ENCODE measurements at regions not wholly inside any gene's neighbourhood (a gene's known extent, or its start where the extent isn't known, plus 50 kb on each side); places are given as distances from the start of the nearest gene placed in this dataset.
A peak's percentile ranks its signal among the peaks of the same experiment; 100 is the strongest.

DNA sequence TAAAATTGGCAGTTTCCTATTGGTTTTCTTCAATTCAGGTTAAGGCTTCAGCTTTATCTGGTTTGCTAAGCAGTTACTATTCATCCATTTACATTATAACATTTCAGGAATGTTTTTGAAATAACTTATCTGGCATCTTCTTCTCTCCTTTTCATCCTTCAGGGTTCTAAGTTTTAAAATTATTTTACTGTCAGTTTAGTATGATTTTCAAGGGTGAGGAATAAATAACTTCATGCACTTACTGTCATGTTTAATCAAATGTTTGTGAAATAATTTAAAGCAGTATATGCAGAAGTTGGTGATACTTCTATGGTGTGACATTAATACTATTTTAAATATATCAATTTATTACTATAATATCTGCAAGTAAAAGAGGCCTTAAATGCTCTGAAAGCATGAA is 338.1 kb upstream of the MMS22L start:
- DNase-seq: no peak

DNA sequence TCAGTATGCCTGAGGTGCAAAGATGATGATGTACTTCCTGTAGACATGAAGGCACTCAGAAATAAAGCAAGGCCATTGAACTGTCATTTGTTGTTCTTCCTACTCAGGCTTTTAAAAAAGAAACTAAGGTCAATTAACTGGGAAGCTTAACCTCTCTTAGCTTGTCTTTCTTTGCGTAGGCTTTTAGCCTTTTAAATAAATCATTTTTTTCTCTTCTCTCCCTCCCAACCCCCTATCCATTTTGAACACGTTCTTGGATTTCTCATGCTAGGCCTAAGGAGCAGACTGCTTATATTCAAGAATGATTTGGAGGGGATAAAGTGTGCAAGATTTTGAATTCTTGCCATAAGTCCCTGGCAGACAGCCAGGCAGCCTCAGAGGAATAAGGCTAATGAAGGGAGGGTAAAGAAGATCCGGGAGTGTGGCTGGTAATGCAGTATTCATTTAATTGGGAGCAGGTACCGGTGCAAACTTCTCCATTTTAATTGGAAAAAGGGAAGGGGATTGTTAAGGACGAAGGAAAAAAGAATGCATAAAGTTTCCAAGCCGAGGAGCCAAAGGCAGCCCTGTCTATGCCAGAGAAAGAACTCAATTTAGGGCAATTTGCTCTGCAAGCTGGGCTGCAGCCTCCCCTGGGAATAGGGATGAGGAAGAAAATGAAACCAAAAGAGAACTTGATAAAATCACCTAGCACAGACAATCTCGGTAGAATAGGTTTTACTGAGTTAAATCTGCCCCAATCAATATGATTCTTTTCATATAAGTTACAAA is 343.8 kb upstream of the MMS22L start:
- DNase-seq: peak; percentile 60

DNA sequence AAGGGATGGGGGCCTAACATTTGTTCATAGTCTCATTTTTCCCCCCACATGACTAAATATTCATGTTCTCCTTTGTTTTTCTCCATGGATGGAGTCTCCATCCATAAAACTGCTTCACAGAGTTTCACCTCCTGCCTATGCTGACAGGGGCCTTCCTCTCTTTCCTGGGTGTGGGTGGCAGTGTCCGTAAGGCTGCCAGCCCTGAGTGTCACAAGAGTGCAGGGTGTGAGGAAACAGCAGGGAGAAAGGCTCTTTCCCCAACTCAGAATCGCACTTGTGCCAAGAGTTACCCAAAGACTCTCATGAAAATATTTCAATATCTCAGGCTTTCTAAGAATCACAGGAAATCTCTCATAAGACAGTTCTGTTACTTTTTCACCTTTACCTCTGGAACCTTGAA is 346.2 kb upstream of the MMS22L start:
- DNase-seq: no peak

GRCh38 chr6:97630604-97631003 is 347.6 kb upstream of the MMS22L start:
- DNase-seq: no peak

- no peak for DNase-seq
Observed at GRCh38 chr6:97632341-97632740, 349.3 kb upstream of the MMS22L start.

GRCh38 chr6:97639702-97640101 is 356.7 kb upstream of the MMS22L start:
- no peak for DNase-seq

GRCh38 chr6:97644353-97644752 is 361.3 kb upstream of the MMS22L start:
- DNase-seq: no peak

DNA sequence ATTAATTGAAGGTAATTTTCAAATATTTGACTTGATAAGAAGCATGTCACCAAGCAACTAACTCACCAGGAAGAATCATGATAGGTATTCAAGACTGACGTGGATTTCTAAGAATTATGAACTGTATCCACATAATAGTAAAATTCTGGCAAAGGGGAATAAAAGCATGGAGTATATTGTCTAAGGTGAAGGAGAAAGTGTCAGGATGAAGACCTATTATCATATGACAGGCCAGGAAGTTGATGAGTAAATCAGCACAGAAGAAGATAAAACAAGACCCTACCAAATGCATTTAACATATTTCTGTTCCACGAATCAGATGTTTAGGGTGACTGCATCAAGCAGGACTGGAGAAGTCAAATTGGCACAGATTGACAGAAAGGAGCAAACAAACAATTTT is 362.7 kb upstream of the MMS22L start:
- no peak for DNase-seq

- no peak for DNase-seq
Observed at GRCh38 chr6:97653076-97653475, 370.1 kb upstream of the MMS22L start.

- DNase-seq: no peak
Observed at GRCh38 chr6:97653517-97653916, 370.5 kb upstream of the MMS22L start.

GRCh38 chr6:97654674-97655073 is 371.7 kb upstream of the MMS22L start:
- no peak for DNase-seq

DNA sequence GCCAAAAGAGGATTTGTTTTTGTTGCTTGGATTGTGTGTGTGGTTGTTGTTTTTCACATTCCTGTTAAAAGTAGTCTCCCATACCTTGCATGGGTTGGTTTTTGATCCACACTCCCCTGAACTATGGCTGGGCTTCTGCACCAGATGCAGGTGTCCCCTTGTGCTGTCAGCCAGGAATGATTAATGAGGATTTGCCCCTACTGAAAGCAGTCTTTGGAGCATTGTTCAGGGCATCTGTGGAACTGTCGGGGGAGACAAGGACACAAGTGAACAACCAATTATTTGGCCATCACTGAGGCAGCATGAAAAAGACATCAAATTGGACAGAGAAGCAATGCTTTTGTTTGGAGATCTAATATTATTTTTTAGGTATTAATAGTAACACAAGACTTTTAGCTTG is 373.2 kb upstream of the MMS22L start:
- peak; percentile 21 for DNase-seq

DNA sequence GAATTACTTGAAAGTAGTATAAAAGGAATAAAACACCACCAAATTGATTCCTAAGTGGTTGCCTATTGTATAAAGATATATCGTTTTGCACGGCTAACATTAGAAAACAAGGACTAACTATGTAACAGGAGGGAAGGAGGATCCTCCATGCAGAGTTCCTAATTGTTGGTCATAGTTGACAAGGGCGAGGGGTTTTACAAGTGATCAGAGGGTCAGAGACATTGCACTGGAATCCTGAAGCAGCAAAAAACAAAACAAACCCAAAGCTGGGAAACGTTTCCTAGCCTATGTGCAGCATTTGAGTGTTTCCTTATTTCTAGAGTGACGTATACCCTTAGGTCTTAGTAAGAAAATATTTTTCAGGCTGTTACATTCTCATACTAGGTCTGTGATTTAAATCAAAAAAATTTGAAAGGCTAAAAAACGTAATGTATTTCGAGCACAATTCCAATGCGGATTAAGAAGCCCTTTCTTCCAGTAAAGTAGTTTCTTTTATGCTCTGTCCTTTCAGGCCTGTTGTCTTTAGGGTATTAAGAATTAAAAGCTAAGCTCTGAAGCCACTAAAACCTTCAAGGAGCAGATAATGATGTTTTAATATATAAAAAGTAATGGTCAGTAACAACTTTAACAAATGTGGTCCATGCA is 373.8 kb upstream of the MMS22L start:
- DNase-seq: no peak

DNA sequence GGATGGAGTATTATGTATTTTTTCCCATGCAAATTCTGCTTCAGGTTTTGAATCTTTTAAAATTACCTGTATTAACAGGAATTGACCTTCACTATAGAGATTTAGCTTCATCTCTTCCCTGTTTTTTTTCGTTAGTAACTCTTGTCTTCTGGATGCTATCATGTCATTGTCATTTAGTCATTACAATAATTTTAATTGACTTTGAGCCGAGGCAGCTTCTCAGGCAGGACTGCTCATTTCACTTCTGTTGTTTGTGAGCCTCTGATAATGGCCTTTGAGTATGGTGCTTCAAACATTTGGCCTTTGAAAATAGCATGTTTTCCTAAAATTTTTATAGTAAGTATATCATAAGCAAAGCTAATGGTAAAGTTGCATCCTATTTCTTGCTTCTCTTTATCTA is 375.1 kb upstream of the MMS22L start:
- no peak for DNase-seq

DNA sequence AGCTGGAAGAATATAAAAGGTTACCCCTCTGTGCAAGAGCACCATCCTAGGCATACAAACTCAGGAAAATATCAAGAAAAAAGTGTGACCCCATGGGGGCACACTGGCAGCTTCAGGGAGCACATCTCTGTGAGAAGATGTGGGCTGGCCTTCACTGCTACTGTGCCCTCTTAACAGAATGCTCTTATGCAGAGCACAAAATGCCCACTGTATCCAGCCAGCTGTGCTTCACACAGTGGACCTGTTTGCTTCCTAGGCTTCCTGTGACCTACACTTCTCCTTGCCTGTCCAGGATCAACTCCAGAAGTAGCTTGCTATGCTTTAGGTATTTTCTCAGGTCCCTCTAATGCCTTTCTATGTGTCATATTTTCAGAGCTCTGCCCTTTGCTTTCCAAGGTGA is 380.2 kb upstream of the MMS22L start:
- DNase-seq: no peak

DNA sequence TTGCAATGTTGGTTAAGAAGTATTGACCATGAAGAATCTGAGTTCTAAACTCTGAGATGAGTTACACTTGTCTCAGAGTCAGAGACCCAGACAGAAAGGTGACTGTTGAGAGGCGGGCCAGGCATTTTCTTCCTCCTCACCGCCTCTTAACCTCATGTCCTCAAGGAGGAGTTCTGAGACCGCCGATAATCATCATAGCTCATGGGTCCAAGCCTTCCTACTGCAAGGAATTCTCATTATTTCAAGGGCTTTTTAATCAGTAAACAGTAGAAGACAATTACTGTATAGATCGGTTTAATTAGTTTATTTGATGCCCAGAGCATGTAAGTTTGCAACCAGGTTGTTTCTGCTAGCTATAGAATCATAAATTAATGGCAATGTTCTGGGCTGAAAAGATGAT is 382.4 kb upstream of the MMS22L start:
- peak; percentile 9 for DNase-seq

DNA sequence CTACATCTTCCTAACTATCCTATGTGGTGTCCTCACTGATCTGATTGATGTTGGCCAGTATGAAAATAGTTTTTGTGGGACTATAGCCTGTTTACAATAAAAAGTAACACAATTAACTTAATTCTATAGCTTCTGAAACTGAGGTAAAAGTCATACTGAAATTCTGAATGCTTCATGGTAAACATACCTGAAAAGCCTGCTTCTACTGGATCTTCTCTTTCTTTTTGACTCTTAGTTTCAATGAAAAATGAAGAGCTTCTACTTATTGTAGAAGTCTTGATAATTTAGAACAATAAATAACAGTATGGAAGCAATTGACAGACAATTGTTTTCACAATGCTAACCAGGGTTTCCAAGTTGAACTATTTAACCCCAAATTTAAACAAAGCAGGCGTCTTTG is 383.9 kb upstream of the MMS22L start:
- no peak for DNase-seq

GRCh38 chr6:97668716-97669115 is 385.7 kb upstream of the MMS22L start:
- DNase-seq: no peak

GRCh38 chr6:97669191-97670031 is 386.4 kb upstream of the MMS22L start:
- peak; percentile 11 for DNase-seq

- no peak for DNase-seq
Observed at GRCh38 chr6:97674802-97675201, 391.8 kb upstream of the MMS22L start.

- no peak for DNase-seq
Observed at GRCh38 chr6:97677626-97678025, 394.6 kb upstream of the MMS22L start.

GRCh38 chr6:97687916-97688315 is 404.9 kb upstream of the MMS22L start:
- no peak for DNase-seq

DNA sequence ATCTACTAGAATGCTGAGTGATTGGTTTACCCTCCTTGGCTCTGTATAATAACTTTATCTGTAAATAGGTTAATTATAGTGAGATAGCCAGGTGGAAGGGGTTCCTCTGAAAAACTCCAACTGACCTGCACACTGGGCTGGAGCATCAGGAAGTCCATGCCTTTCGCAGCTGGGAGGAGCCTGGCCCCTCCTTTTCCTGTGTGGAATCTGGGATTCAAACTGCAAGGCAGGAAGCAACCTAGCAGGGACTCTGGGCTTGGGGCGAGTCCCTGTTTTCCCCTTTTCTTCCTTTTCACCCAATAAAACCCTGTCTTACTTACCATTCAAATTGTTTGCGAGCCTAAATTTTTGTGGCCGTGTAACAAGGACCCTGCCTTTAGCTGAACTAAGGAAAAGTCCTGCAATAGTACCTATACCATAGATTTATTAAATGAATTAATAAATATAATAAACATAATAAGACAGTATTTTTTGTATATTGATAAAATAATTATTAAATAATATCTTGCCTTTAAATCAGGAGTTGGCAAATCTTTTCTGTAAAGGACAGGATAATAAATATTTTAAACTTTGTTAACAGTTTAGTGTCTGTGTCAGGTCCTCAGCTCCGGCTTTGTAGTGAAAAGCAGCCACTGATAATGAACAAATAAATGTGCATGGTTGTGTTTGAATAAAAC is 406.2 kb upstream of the MMS22L start:
- no peak for DNase-seq
